OCI-LY3 (cell line): ENCODE measurements at regions not wholly inside any gene's neighbourhood (a gene's known extent, or its start where the extent isn't known, plus 50 kb on each side); places are given as distances from the start of the nearest gene placed in this dataset.

ENCODE experiments used
- EZH2phosphoT487 ChIP-seq: fragments of 200-600 bp; shearing (Covaris generic); IDR thresholded peaks from 2 replicates; pipeline ENCODE4 v1.6.1; 2018; ENCODE audit warnings: antibody characterized with exemption, mixed run types, low read depth
- TF ChIP-seq, protein P1 (sequence below): fragments of 200-600, 300-600 bp; sonication (generic); IDR thresholded peaks from 2 replicates; pipeline ENCODE4 v1.5.1; 2014; ENCODE audit warnings: antibody characterized with exemption, low read length, low read depth

DNA sequence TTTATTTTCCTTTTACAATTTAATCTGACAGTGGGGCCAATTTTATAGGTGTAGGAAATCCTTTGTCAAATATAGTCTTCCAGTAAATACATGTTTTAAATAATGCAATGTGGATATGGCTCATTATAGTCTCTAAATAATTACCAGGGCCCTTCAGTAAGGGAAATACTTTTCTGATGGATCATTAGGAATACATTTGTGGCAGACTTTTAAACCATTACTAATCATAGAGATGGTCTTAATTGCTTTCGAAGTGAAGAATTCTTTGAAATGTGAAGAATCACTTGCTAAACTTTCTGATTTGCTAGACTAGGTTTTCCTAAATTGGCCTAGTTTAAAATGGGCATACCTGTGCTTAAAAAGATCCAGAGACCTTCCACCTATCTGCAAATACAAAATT is 105.6 kb upstream of the ELL2 start:
- TF ChIP-seq, protein P1, sequence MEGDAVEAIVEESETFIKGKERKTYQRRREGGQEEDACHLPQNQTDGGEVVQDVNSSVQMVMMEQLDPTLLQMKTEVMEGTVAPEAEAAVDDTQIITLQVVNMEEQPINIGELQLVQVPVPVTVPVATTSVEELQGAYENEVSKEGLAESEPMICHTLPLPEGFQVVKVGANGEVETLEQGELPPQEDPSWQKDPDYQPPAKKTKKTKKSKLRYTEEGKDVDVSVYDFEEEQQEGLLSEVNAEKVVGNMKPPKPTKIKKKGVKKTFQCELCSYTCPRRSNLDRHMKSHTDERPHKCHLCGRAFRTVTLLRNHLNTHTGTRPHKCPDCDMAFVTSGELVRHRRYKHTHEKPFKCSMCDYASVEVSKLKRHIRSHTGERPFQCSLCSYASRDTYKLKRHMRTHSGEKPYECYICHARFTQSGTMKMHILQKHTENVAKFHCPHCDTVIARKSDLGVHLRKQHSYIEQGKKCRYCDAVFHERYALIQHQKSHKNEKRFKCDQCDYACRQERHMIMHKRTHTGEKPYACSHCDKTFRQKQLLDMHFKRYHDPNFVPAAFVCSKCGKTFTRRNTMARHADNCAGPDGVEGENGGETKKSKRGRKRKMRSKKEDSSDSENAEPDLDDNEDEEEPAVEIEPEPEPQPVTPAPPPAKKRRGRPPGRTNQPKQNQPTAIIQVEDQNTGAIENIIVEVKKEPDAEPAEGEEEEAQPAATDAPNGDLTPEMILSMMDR = no peak
- no peak for TF ChIP-seq EZH2phosphoT487
